Activated CD4-positive, CD25-positive, alpha-beta regulatory T cell treated with anti-CD3 and anti-CD28 coated beads, Interleukin-2, amount 50 U/mL, for 72 hours (primary cell): ENCODE measurements at regions not wholly inside any gene's neighbourhood (a gene's known extent, or its start where the extent isn't known, plus 50 kb on each side); places are given as distances from the start of the nearest gene placed in this dataset.
"Not testable (repeated sequence)": the region's sequence is repeated elsewhere in the genome, so short reads cannot be mapped to it uniquely, and the experiment has no call there.

Experiments used
- DNase-seq: peaks from one replicate; pipeline ENCODE4 v3.0.0; 2021

DNA sequence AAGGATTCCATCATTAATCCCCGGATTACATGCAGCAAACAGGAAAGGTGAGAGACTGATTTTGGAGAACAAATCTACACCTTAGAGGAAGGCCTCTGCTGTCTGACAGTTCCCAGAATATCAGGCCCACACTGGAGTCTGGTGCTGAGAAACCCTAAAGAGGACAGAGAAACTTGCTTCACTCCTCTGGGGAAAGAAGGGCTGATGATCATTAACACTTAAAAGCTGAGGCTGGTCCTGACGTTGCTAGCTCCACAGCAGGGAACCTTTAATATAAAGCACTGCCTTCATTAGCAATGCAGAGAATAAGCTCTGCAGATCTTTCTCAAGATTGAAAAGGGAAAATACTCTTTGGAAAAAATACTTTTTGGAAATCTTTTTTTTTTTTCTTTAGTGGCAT lies 1472.4 kb upstream of the GOT2 start:
- no peak for DNase-seq

DNA sequence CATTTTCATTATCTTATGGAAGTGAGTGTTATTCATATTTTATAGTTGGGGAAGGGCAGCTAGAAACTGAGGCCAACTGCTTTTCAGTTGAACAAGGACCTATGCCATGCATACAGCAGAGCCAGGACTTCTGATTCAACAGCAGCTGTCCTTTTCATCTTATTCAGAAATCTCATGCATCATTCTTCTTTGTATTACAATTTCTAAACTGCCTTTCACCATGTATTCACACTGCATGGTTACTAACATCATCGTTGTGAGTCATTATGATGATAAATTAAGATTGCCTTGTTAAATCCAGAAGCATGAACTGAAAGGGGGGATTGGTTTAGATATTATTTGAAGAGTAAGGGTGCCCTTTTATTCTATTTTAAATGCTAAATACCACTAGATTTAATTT lies 1470.1 kb upstream of the GOT2 start:
- no peak for DNase-seq

DNA sequence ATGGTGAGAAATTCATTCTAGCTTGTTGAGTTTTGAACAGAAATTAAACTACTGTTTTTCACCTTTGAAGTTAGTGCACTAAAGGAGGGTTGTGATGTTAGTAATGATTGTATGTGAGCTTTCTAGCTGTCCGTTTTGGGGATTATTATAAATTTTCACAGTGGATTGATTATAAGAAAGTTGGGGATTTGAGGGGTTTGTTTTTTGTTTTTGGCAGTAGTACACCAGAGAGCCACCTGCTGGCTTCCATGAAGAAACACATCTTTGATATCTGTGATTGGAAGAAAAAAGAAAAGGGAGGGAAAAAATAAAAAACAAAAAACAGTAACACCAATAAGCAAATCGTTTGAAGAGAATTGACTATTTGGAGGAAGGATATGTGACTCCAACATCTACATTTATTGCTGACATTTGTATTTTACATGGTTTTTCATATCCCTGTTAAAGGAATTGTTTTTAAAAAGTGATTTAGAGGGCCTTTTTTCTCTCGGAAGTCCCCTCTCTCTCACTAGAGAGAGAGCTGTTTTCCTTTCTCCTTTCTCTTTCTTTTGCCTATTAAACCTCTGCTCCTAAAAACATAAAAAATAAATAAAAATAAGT lies 1469.5 kb upstream of the GOT2 start:
- DNase-seq = no peak

DNA sequence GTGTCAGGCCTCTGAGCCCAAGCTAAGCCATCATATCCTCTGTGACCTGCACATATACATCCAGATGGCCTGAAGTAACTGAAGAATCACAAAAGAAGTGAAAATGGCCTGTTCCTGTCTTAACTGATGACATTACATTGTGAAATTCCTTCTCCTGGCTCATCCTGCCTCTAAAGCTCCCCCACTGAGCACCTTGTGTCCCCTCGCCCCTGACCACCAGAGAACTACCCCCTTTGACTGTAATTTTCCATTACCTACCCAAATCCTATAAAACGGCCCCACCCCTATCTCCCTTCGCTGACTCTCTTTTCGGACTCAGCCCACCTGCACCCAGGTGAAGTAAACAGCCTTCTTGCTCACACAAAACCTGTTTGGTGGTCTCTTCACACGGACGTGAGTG lies 1466.6 kb upstream of the GOT2 start:
- not testable (repeated sequence) for DNase-seq

DNA sequence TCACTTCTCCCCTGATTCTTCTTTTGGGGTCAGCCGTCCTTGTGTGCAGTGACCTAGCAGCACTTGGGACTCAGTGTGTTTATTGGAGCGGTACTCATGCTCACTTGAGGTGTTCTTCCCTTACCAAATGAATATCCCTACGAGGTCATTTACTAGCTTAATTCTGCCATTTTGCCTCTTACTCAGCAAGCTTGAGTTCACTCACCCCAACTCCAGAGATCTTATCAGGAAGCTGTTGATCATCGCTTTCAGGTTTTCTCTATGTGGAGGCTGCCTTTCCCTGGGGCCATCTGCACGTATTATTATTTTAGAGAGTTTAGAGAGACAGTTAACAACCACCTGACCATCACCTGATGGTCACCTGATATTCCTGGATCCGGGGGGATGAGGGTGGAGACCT lies 1466.0 kb upstream of the GOT2 start:
- no peak for DNase-seq

DNA sequence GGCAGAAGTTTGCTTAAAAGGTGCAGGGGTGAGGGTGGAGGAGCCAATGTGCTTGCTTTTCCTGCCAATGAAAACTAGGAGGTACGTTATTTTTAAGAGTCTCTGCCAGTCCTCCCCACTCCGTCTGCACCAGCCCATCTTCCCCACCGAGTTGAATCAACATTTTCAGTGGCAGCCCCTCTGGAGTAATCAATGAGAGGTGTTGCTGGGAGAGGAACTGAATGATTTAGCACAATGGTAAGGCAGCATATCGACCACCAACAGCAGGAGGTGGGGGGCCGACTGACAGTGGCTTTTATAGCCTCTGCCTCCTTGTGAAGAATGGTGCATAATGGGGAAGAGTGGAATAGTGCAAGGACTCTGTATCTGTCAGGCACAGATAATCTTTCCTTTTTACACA lies 1465.0 kb upstream of the GOT2 start:
- DNase-seq = no peak

DNA sequence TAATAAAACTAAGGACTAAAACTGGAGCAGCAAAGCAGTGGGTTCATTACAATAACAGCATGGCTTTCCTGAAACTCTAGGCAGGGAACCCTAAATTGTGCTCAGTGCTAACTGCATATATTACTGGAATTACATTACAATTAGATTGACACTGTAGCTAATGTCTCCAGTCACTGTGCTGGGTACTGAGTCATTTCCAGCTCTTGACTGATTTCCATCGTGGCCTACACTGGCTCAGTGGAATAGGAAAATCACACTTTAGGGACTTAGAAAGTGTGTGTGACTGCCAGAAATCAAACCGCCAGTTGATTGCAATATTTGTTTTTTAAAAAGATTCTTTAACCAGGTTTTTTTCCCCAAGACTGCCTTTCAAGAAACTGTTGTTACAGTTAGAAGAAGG lies 1447.4 kb upstream of the GOT2 start:
- DNase-seq = no peak

DNA sequence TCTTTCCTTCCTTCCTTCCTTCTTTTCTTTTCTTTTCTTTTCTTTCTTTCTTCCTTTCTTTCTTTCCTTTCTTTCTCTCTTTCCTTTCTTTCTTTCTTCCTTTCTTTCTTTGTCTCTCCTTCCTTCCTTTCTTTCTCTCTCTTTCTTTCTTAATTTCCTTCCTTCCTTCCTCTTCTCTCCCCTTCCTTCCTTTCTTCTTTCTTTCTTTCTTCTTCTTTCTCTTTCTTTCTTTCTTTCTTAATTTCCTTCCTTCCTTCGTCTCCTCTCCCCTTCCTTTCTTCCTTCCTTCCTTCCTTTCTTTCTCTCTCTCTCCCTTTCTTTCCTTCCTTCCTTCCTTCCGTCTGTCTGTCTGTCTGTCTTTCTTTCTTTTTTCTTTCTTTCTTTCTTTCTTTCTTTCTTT lies 1446.5 kb upstream of the GOT2 start:
- DNase-seq = no peak

DNA sequence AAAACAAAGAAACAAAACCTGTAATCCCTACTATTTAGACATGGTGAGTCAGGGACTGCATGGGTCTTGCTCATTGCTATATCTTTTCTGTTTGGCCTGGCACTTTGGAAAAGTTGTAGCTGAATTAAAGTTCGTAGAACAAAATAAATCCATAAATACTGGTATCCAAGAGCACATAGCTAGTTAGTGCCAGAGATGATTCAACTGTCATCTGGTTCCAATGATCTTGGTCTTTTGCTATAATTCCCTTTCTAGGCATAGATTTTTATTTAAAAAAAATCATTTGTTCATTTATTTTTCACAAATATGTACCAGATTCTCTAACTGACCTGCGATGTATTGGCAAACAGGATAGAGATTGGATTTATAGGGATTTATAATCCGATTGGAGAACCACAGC lies 1436.1 kb upstream of the GOT2 start:
- DNase-seq = no peak

DNA sequence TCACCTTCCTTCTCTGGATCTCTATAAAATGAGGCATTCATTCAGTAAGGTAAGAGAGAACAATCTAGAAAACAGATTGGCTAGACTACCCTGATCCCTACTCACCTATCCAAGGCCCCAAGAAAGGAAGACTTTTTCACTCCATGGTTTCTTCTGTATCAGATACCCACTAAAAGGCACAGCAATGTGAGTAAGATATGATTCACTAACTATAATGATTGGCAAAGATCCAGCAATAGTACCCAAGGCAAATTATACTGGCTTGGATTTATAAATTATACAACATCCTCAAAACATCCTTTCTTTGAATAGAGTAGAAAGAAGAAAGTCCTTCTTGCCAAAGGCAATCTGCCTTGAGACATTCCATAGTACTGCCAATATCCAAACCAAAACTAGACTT lies 1432.0 kb upstream of the GOT2 start:
- no peak for DNase-seq

DNA sequence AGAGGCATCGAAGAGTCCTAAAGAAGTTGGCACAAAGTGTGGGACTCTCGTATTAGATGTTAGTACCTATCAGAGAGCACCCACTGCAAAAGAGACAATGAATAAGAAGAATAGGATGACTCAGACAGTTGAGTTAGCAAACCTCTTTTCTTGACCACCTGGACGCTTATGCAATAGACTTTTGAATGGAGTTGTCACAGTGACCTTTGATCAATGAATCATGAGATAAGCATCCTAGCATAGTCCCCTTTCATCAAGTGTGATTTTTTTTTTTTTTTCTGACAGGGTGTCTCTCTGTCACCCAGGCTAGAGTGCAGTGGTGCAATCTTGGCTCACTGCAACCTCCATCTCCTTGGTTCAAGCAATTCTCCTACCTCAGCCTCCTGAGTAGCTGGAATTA lies 1417.9 kb upstream of the GOT2 start:
- no peak for DNase-seq

DNA sequence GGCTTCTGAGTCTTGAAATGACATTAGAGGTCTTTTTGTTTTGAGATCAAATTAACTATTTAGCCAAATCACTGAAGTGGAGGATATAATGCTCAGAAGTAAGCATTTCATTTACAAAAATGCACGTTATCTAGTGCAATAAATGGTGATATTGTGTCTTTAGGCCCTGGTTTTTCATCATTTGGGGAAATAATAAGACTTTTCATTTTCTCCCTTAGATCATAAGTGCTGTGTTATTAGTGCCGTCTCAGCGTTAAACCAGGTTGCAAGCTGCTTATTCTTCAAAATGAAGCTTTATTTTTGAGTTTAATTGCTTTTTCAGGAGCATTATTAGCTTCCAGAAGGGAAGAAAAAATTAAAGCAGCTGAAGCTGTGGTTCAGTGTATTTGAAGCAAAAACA lies 1416.8 kb upstream of the GOT2 start:
- DNase-seq = no peak

DNA sequence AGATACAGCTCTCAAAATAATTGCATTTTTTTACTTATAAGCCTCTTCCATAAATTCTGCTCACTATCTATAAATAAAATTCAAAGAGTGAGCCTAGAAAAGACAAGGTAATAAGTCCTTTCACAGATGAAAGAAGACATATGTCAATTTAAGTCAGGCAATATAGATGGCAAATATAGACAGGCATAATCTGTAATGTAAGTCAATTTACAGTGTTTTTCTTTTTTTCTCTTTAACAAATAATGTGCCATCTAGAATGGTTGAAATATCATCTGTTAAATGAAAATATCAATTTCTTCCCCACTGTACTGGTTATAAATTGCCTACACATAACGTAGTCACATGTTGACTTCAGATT lies 1409.2 kb upstream of the GOT2 start:
- DNase-seq = no peak

DNA sequence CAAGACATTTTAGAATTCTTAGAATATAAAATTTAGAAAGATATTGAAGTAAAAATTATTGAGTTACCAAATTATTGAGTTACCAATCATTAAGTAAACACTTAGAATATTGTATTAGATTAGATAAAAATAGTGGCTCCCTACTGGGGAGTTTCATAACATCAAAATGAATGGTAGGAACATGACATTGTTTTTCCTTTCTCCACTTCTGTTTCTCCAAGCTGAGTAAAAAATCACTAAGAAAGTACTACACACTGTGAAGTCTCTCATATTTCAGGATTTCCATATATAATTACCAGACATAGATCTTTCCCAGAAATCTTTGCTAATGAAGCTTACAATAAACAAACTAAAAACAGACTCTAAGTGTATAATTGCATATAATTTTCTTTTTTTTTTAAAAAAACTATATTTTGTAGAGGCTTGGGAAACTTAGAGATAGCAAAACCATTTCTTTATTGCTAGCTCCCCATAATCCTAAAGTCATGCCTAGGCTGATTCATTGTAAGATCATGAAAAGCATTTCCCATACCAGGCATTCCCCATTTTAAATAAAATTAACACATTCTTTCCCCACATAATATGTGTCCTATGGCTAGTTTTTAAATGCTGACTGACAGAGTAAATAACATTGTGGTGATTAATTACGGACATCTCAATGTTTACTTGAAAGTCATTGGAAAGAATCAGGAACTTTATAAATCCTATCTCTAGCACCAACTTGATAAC lies 1408.7 kb upstream of the GOT2 start:
- no peak for DNase-seq

DNA sequence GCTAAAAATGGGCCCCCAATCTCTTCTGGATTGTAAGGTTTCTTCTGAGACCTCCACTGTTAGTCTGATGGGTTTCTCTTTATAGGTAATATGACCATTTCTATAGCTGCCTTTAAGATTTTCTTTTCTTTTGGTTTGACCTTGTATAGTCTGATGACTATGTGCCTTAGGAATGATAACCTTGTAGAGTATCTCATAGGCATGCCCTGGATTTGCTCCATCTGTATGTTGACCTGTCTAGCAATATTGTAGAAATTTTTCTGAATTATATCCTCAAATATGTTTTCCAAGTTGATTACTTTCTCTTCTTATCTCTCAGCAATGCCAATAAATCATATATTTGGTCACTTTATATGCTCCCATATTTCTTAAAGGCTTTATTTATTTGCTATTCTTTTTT lies 1403.8 kb upstream of the GOT2 start:
- no peak for DNase-seq

DNA sequence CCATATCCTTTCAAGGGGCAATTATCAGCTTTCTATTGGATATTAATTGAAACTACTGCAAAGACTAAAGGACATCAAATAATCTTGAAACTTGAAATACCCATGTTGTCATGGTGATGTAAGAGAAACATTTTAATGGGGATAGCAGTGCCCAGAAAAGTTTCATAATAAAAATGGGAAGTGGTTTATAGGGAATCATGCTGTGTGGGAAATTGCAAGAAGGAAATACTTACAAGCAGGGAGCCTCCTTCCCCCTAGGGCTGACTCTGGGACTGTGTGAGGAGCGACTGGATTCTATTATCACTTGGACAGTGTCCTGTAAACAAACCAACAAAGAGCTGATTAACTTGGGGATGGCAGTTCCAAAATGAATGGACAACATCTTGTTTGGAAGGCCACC lies 1393.1 kb upstream of the GOT2 start:
- DNase-seq = no peak

DNA sequence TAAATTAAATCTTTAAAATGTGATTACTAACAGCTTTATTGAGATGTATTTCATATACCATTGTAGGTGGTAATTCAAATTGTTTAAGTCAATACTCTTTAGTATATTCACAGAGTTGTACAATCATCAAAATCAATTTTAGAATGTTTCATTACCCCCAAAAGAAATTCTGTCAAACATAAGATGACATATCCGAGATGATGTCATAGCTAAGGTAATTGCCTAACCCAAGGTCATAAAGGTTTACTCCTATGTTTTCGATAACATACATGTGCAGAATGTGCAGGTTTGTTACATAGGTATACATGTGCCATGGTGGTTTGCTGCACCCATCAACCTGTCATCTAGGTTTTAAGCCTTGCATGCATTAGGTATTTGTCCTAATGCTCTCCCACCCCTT lies 1392.0 kb upstream of the GOT2 start:
- not testable (repeated sequence) for DNase-seq

DNA sequence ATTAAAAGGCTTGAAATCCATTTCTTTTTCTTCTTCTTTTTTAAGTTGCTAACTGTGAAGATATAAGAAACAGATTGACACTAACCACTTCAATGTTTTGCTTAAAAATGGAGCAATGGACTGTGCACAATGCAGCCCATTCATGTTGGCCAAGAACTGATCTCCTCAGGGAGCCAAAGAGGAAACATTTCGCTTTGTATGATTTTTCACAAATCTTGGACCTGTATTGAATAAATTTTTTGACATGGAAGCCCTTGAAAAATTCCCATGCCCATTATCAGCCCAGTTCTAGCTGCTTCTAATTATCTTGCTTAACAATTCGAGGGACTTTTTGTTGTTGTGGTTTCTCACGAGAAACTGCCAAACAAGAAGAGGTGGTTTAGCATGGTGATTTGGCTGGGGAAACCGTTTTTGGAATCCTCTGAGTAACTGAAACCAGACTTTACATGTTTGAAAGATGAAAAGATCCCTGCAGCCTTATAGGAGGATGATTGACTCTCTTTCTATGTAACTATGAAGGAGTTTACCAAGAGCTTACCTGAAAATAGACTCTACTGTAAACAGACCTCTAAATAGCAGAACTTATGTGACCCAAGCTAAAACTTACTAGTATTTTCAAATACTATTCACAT lies 1389.4 kb upstream of the GOT2 start:
- DNase-seq = no peak

DNA sequence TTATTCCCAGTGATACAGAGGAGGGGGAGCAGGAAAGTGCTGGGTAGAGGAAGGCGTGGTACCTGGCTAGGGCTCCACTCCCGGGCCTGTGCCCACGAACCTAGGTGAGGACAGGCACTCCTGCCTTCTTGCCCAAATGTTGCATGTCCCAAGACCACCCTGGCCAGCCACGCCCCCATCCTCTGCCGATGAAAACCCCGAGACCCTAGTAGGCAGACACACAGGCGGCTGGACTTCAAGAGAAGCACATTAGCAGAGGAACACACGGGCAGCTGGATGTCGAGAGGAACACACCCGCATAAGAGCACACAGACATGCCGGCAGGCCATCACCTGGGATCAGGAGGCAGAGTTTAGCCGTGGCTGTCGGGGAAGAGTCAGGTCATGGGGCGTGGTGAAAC lies 1386.5 kb upstream of the GOT2 start:
- DNase-seq = no peak

DNA sequence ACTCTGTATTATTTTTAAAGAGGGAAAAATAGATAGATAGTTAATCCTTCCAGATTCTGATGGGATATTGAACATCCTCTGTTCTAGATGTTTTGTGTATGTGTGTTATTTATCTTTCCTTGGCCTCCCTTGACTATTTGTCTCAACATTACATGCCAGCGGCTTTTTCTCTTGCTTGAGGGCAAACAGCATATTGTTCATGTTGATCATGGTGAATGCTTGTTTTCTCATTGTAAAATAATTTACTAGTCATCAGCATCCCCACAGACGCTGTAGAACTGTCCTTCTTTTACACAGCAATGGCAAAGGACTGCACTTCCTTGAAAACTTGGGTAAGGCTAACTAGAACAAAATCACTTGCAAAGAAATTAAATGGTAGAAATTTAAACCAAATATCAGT lies 1376.4 kb upstream of the GOT2 start:
- no peak for DNase-seq

DNA sequence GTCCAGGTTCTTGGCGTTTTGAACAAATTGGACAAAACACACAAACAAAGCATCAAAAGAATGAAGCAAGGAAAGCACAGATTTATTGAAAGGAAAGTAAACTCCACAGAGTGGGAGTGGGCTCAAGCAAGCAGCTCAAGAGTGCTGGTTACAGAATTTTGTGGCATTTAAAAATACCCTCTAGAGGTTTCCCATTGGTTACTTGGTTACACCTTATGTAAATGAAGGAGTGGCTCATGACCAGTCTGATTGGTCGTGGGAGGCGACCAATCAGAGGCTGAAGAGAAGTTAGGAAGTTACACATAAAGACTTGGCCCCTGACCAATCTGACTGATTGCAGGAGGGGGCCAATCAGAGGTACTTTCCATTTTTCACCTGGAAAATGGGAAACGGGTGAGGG lies 1373.8 kb upstream of the GOT2 start:
- no peak for DNase-seq

DNA sequence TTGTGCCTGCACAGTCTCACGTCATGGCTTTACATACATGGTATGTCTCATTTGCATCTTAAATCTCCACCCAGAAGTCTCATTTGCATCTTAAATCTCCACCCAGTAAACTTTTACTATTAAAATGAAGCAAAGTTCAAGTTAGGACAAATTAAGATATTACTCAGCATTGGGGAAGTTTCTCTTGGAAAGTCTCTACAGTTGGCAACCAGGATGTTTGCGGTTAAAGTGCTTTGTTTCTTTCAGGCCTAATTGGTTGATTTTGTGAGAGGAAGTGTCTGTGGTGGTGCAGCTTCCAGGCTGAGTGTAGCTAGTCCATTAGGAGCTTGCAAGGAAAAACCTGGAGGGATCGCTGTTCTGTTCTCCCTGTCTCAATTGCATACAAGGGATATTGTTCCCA lies 1373.3 kb upstream of the GOT2 start:
- DNase-seq = no peak

DNA sequence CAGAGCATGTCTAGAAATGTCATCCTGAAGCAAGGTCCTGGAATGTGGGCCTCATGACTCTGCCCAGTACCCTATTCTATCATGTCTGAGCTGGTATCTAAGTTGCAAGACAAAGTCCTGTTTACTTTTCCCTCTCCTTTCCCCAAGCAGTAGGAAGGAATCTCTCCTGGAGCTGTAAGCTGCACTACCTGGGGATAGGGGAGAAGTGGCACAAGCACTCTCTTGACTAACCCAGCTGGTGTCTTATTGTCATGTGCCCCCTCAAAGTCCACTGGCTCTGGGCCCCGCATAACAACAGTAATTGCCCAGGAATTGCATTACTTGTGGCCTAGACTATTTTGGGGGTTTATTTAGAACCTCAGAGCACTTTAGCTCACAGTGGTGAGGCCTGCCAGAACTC lies 1366.3 kb upstream of the GOT2 start:
- no peak for DNase-seq

DNA sequence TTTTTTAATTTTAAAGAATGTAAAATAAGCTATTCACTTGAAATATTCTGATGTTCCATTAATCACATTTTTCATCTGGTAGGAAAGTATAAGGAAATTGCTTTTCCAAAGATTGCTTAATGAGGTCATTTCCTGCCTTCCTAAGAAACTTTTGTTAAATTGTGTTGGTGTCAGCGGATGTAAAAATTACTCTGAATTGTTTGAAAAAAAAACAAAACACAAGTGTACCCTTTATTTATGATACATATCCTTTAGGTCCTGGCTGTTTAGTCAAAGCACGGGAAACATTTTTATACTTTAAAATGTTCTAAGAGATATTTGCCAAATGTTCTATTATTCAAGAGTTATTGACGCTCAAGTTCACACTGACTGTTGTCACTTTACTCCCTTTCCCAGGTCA lies 1357.4 kb upstream of the GOT2 start:
- no peak for DNase-seq

DNA sequence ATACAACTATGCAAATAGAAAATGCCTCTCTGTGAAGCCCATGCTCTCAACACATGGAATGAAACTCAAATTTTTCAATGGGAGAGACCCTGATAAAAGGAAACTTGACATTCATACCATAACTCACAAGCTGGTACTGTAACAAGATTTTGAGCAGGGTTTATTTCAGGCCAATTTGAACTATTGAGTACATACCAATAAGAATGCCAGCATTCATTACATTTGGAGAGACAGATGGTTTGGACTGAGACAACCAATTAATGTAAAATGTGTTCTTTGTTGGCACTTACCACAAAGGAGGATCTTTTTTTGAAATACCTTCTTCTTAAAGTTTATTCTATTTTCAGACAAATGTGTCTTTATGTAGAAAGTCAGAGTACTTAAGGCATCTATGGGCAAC lies 1357.0 kb upstream of the GOT2 start:
- DNase-seq = no peak
